Activated CD4-positive, alpha-beta T cell treated with anti-CD3 and anti-CD28 coated beads, Interleukin-2, amount 10 ng/mL, durations not matched to agents 7 days and 5 days (primary cell): ENCODE measurements at regions not wholly inside any gene's neighbourhood (a gene's known extent, or its start where the extent isn't known, plus 50 kb on each side); places are given as distances from the start of the nearest gene placed in this dataset.
"Not testable (repeated sequence)": the region's sequence is repeated elsewhere in the genome, so short reads cannot be mapped to it uniquely, and the experiment has no call there.

ENCODE experiments used
- CTCF ChIA-PET: fragments of 350-600 bp; sonication (Branson Sonifier 250); formaldehyde crosslinking; loops from one replicate; lab custom pipeline; 2021; ENCODE audit warnings: antibody characterized with exemption; lab: Charles Lee
- POLR2A ChIA-PET: fragments of 350-600 bp; sonication (Branson Sonifier 250); formaldehyde crosslinking; loops from one replicate; lab custom pipeline; 2021; ENCODE audit warnings: antibody characterized with exemption; lab: Charles Lee
- DNase-seq: peaks from one replicate; pipeline ENCODE4 v3.0.0-alpha.2; 2020
- H3K27ac Mint-ChIP-seq: one replicate; pipeline ENCODE4 v1.8.0; 2021; ENCODE audit warnings: mild to moderate bottlenecking, moderate library complexity, mixed read lengths
- H3K27me3 Mint-ChIP-seq: one replicate; pipeline ENCODE4 v1.8.0; 2021; ENCODE audit warnings: mixed read lengths
- H3K36me3 Mint-ChIP-seq: one replicate; pipeline ENCODE4 v1.8.0; 2021; ENCODE audit warnings: low read depth, mixed read lengths
- H3K4me1 Mint-ChIP-seq: one replicate; pipeline ENCODE4 v1.8.0; 2021; ENCODE audit warnings: mixed read lengths
- H3K4me3 Mint-ChIP-seq: one replicate; pipeline ENCODE4 v1.8.0; 2021; ENCODE audit warnings: mild to moderate bottlenecking, moderate library complexity, mixed read lengths
- H3K9me3 Mint-ChIP-seq: one replicate; pipeline ENCODE4 v1.8.0; 2021; ENCODE audit warnings: mixed read lengths

GRCh38 chr11:49891910-49892671 is 60.1 kb upstream of the OR4C13 start:
- H3K36me3 Mint-ChIP-seq, CTCF ChIA-PET, DNase-seq, POLR2A ChIA-PET, H3K4me1 Mint-ChIP-seq, H3K4me3 Mint-ChIP-seq, H3K27ac Mint-ChIP-seq, H3K27me3 Mint-ChIP-seq, H3K9me3 Mint-ChIP-seq: not testable (repeated sequence)

- H3K36me3 Mint-ChIP-seq, H3K4me1 Mint-ChIP-seq, H3K4me3 Mint-ChIP-seq, CTCF ChIA-PET, POLR2A ChIA-PET, DNase-seq, H3K27me3 Mint-ChIP-seq, H3K27ac Mint-ChIP-seq: not testable (repeated sequence)
- H3K9me3 Mint-ChIP-seq: peaks cover 18% of the 10 kb centered on the region
Observed at GRCh38 chr11:49893442-49893841, 58.7 kb upstream of the OR4C13 start.
